ENCODE measurements at regions not wholly inside any gene's neighbourhood (a gene's known extent, or its start where the extent isn't known, plus 50 kb on each side); places are given as distances from the start of the nearest gene placed in this dataset.

GRCh38 chr14:51356381-51356780, 116.3 kb downstream of the TMX1 start:
- H3F3A ChIP-seq (ENCODE audit: insufficient read depth, low read depth), result no peaks in the 10 kb centered on the region
- H3K4me2 ChIP-seq, result no peak overlapping the region
- ChIA-PET POLR2A (ENCODE audit: unreplicated experiment) (no interaction called here), CTCF (no interaction called here)
- BruUV-seq (replicated peaks), result no TSS peak
- no peaks in the 10 kb centered on the region for H3K9me2 ChIP-seq (ENCODE audit: insufficient read depth)
- no peaks in the 10 kb centered on the region for H3K27me3 ChIP-seq (ENCODE audit: insufficient read depth, low read depth)
- H3K27ac ChIP-seq, result no peak overlapping the region
- intact Hi-C loops (cut with micrococcal nuclease; ENCODE audit: unreplicated experiment), result no loop called here
- no peaks in the 10 kb centered on the region for H3K9me3 ChIP-seq (ENCODE audit: insufficient read depth, low read depth)
- TF ChIP-seq EZH2 (IDR thresholded peaks at IDR 0.05; ENCODE audit: low read depth) (no peak), CTCF (conservative IDR thresholded peaks at IDR 0.05) (no peak)
- H2AFZ ChIP-seq, result no peak overlapping the region
- no peak overlapping the region for H3K4me3 ChIP-seq
- H3K36me3 ChIP-seq (ENCODE audit: low read depth), result no peaks in the 10 kb centered on the region
- no peaks in the 10 kb centered on the region for H4K20me1 ChIP-seq (ENCODE audit: insufficient read depth)
- H3K4me1 ChIP-seq (replicated peaks; ENCODE audit: insufficient read depth), result no peaks in the 10 kb centered on the region
- no peaks in the 10 kb centered on the region for H3K79me2 ChIP-seq (ENCODE audit: low read depth)
- DNase-seq, result no peak

DNA sequence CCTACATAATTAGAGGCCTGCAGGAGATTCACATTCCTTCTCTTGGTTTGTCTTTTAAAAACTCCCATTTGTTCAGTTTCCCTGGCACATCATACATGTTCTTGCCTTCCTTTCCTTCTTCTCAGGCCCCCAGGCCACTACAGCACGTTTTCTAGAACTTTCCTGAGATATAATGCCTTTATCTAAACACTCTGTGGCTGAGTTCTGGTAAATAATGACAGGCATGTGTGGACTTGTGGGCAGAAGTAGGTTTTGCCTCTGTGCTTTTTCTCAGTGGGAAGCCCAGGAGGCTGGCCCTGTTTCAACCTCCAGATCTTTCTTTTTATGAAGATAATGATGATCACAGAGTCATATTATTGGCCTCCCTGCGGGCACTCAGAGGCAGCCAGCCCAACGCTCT, 117.2 kb downstream of the TMX1 start:
- Histone ChIP-seq H3K9me2 (ENCODE audit: insufficient read depth) (no peaks in the 10 kb centered on the region), H3F3A (ENCODE audit: insufficient read depth, low read depth) (no peaks in the 10 kb centered on the region), H2AFZ (no peak overlapping the region), H3K9me3 (ENCODE audit: insufficient read depth, low read depth) (no peaks in the 10 kb centered on the region), H3K4me1 (replicated peaks; ENCODE audit: insufficient read depth) (no peaks in the 10 kb centered on the region), H3K27ac (no peak overlapping the region), H4K20me1 (ENCODE audit: insufficient read depth) (no peaks in the 10 kb centered on the region), H3K79me2 (ENCODE audit: low read depth) (no peaks in the 10 kb centered on the region), H3K4me2 (no peak overlapping the region), H3K27me3 (ENCODE audit: insufficient read depth, low read depth) (no peaks in the 10 kb centered on the region), H3K4me3 (no peak overlapping the region), H3K36me3 (ENCODE audit: low read depth) (no peaks in the 10 kb centered on the region)
- intact Hi-C loops (cut with micrococcal nuclease; ENCODE audit: unreplicated experiment), result no loop called here
- no peak for DNase-seq
- no TSS peak for BruUV-seq (replicated peaks)
- POLR2A ChIA-PET (ENCODE audit: unreplicated experiment), result no interaction called here
- CTCF ChIA-PET, result no interaction called here
- TF ChIP-seq EZH2 (IDR thresholded peaks at IDR 0.05; ENCODE audit: low read depth) (no peak), CTCF (conservative IDR thresholded peaks at IDR 0.05) (no peak)

GRCh38 chr14:51360592-51360991, 120.5 kb downstream of the TMX1 start:
- H2AFZ ChIP-seq, result no peak overlapping the region
- POLR2A ChIA-PET (ENCODE audit: unreplicated experiment), result no interaction called here
- intact Hi-C loops (cut with micrococcal nuclease; ENCODE audit: unreplicated experiment), result no loop called here
- CTCF ChIA-PET, result no interaction called here
- H3K79me2 ChIP-seq (ENCODE audit: low read depth), result no peaks in the 10 kb centered on the region
- no peak for DNase-seq
- BruUV-seq (replicated peaks), result no TSS peak
- H3K27me3 ChIP-seq (ENCODE audit: insufficient read depth, low read depth), result no peaks in the 10 kb centered on the region
- no peaks in the 10 kb centered on the region for H4K20me1 ChIP-seq (ENCODE audit: insufficient read depth)
- no peaks in the 10 kb centered on the region for H3K9me2 ChIP-seq (ENCODE audit: insufficient read depth)
- H3K27ac ChIP-seq, result no peak overlapping the region
- no peak overlapping the region for H3K4me2 ChIP-seq
- no peaks in the 10 kb centered on the region for H3K9me3 ChIP-seq (ENCODE audit: insufficient read depth, low read depth)
- no peaks in the 10 kb centered on the region for H3K36me3 ChIP-seq (ENCODE audit: low read depth)
- no peak for TF ChIP-seq CTCF (conservative IDR thresholded peaks at IDR 0.05)
- no peak for TF ChIP-seq EZH2 (IDR thresholded peaks at IDR 0.05; ENCODE audit: low read depth)
- no peak overlapping the region for H3K4me3 ChIP-seq
- no peaks in the 10 kb centered on the region for H3F3A ChIP-seq (ENCODE audit: insufficient read depth, low read depth)
- H3K4me1 ChIP-seq (replicated peaks; ENCODE audit: insufficient read depth), result no peaks in the 10 kb centered on the region

All from PC-9 (cell line).